ENCODE measurements at regions not wholly inside any gene's neighbourhood (a gene's known extent, or its start where the extent isn't known, plus 50 kb on each side); places are given as distances from the start of the nearest gene placed in this dataset.

GRCh38 chr17:77579682-77580081, 378.8 kb upstream of the TNRC6C start:
- no peak for TF ChIP-seq CTCF (IDR thresholded peaks at IDR 0.05; ENCODE audit: insufficient read depth, low read length, poor library complexity, severe bottlenecking)
- no peaks in the 10 kb centered on the region for H3K36me3 ChIP-seq (ENCODE audit: control insufficient read depth, insufficient read depth, low read length)

DNA sequence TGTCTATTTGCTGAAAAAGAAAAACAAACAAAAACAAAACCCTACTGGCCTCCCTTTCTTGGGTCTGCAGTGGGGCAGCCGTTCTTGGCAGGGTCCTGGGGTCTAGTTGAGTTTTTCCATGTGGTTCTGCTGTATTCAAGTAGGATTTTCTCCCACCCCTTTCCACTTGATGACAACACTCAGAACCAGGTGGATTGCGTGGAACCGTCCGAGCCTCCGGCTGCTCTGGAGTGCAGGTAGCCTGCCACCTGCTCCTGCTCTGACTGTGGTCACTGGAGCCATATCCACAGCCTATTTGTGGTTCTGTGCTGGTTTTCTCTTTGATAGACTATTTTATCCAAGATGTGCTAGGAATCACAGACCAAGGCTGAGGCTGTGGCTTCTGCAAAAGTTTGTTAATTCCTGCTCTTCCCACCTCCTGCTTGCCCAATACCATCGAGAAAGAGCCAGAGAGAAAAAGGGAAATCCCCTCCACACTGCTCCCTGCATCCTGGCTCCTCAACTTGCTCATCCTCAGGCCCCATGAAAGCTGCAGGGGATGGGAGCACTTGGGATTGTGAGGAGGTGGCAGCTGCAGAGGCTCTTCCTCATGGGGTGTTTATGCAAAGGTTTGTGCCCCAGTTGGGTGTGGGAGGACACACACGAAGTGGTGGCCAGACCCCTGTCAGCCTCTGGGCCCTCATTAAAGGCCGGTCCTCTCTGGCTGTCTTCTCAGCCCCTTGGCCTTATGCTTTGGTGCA, 377.8 kb upstream of the TNRC6C start:
- no peak for DNase-seq (ENCODE audit: low read depth)
- Histone ChIP-seq H3K36me3 (ENCODE audit: control insufficient read depth, insufficient read depth, low read length) (no peaks in the 10 kb centered on the region), H3K4me3 (ENCODE audit: low read depth, low read length) (no peak overlapping the region), H3K27me3 (ENCODE audit: control insufficient read depth, insufficient read depth, low read length) (no peaks in the 10 kb centered on the region)
- TF ChIP-seq CTCF (IDR thresholded peaks at IDR 0.05; ENCODE audit: insufficient read depth, low read length, poor library complexity, severe bottlenecking), result no peak

More at GRCh38 chr17:77579682-77580081, 378.8 kb upstream of the TNRC6C start:
- Histone ChIP-seq H3K27me3 (ENCODE audit: control insufficient read depth, insufficient read depth, low read length) (no peaks in the 10 kb centered on the region), H3K4me3 (ENCODE audit: low read depth, low read length) (no peak overlapping the region)
- no peak for DNase-seq (ENCODE audit: low read depth)

- TF ChIP-seq CTCF (IDR thresholded peaks at IDR 0.05; ENCODE audit: insufficient read depth, low read length, poor library complexity, severe bottlenecking), result no peak
- no peaks in the 10 kb centered on the region for H3K27me3 ChIP-seq (ENCODE audit: control insufficient read depth, insufficient read depth, low read length)
- H3K36me3 ChIP-seq (ENCODE audit: control insufficient read depth, insufficient read depth, low read length), result no peaks in the 10 kb centered on the region
- H3K4me3 ChIP-seq (ENCODE audit: low read depth, low read length), result no peak overlapping the region
- no peak for DNase-seq (ENCODE audit: low read depth)
These were observed 377.0 kb upstream of the TNRC6C start for GRCh38 chr17:77581480-77581879.

DNA sequence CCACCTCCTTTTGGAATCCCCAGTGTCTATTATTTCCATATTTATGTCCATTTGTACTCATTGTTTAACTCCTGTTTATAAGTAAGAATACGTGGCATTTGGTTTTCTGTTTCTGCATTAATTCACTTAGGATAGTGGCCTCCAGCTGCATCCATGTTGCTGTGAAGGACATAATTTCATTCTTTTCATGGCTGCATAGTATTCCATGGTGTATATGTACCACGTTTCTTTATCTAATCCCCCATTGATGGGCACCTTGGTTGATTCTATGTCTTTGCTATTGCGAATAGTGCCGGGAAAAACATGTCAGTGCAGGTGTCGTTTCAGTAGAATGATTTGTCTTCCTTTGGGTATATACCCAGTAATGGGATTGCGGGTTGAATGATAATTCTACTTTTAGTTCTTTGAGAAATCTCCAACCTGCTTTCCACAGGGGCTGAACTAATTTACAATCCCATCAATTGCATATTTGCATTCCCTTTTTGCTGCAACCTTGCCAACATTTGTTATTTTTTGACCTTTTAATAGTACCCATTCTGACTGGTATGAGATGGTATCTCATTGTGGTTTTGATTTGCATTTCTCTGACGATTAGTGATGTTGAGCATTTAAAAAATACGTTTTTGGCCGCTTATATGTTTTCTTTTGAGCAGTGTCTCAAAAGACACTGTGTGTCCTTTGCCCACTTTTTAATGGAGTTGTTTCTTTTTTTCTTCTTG, 373.2 kb upstream of the TNRC6C start:
- Histone ChIP-seq H3K27me3 (ENCODE audit: control insufficient read depth, insufficient read depth, low read length) (no peaks in the 10 kb centered on the region), H3K4me3 (ENCODE audit: low read depth, low read length) (no peak overlapping the region), H3K36me3 (ENCODE audit: control insufficient read depth, insufficient read depth, low read length) (no peaks in the 10 kb centered on the region)
- TF ChIP-seq CTCF (IDR thresholded peaks at IDR 0.05; ENCODE audit: insufficient read depth, low read length, poor library complexity, severe bottlenecking), result no peak
- DNase-seq (ENCODE audit: low read depth), result no peak

DNA sequence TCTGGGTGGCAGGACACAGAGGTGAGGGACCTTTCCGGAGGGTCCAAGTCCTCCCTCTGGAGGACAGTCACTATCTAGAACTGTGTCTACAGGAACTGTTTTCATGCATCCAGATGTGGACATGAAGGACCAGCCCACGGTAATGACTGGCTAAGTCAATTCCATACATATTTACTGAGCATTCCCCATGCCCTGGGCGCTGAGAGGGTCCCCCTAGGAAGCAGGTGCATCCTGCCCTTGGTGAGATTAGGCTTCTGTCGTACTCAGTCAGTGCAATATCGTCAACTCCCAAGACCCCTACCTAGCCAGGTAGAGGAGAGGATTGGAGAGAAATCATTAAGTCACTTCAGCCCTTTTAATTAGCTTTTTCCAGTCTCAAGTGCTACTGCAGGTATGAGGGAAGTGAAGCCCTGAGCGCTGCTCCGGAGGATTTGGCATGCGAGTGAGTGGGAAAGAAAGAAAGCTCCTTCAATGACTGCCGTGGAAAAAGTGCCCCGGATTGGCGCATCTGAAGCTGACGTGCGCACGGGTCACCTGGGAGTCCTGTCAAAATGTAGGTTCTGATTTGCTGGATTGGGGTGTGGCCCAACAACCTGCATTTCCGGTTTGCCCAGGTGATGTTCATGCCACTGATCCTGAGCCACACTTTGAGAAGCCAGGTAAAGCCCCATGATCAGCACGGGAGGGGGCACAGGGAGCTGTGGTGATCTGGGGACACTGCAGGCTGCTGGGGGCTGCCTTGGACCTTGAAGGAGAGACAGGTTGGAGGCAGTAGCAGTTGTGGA, 367.4 kb upstream of the TNRC6C start:
- H3K36me3 ChIP-seq (ENCODE audit: control insufficient read depth, insufficient read depth, low read length), result no peaks in the 10 kb centered on the region
- DNase-seq (ENCODE audit: low read depth), result no peak
- no peak for TF ChIP-seq CTCF (IDR thresholded peaks at IDR 0.05; ENCODE audit: insufficient read depth, low read length, poor library complexity, severe bottlenecking)
- peaks cover 16% of the 10 kb centered on the region for H3K27me3 ChIP-seq (ENCODE audit: control insufficient read depth, insufficient read depth, low read length)
- no peak overlapping the region for H3K4me3 ChIP-seq (ENCODE audit: low read depth, low read length)
